Fibroblast of the aortic adventitia (primary cell): ENCODE measurements at regions not wholly inside any gene's neighbourhood (a gene's known extent, or its start where the extent isn't known, plus 50 kb on each side); places are given as distances from the start of the nearest gene placed in this dataset.

Experiments
- DNase-seq: peaks from one replicate; pipeline ENCODE4 v3.0.0-alpha.2; 2010; ENCODE audit warnings: low read depth
- H3K4me3 ChIP-seq: 2 replicates; pipeline ENCODE4 v1.5.1; 2011; ENCODE audit warnings: low read depth, mild to moderate bottlenecking, control low read depth, low read length, moderate library complexity
- CTCF ChIP-seq: IDR thresholded peaks from 2 replicates; pipeline ENCODE4 v1.5.1; 2011; ENCODE audit warnings: mild to moderate bottlenecking, low read length, control low read depth, inconsistent platforms; ENCODE audit not compliant: insufficient read depth

- peak; percentile 2 for DNase-seq
- no peak for TF ChIP-seq CTCF
- H3K4me3 ChIP-seq = no peak overlapping the region
Measured at GRCh38 chr2:100655936-100656534, 93.2 kb downstream of the PDCL3 start.

DNA sequence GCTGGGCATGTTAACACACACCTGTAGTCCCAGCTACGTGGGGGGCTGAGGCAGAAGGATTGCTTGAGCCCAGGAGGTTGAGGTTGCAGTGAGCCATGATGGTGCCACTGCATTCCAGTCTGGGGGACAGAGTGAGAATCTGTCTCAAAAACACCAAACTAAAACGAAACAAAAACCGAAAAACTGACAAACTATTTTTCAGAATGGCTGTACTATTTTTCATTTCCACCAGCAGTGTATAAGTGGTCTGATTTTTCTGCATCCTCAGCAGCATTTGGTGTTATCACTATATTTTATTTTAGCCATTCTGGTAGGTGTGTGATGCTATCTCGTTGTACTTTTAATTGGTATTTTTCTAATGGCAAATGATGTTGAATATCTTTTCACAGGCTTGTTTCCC, 95.2 kb downstream of the PDCL3 start:
- H3K4me3 ChIP-seq = no peak overlapping the region
- no peak for TF ChIP-seq CTCF
- DNase-seq = no peak

- no peak overlapping the region for H3K4me3 ChIP-seq
- no peak for DNase-seq
- TF ChIP-seq CTCF = no peak
Measured at GRCh38 chr2:100660851-100661584, 98.2 kb downstream of the PDCL3 start.

GRCh38 chr2:100662866-100663265, 100.1 kb downstream of the PDCL3 start:
- DNase-seq = no peak
- no peak overlapping the region for H3K4me3 ChIP-seq
- no peak for TF ChIP-seq CTCF

DNA sequence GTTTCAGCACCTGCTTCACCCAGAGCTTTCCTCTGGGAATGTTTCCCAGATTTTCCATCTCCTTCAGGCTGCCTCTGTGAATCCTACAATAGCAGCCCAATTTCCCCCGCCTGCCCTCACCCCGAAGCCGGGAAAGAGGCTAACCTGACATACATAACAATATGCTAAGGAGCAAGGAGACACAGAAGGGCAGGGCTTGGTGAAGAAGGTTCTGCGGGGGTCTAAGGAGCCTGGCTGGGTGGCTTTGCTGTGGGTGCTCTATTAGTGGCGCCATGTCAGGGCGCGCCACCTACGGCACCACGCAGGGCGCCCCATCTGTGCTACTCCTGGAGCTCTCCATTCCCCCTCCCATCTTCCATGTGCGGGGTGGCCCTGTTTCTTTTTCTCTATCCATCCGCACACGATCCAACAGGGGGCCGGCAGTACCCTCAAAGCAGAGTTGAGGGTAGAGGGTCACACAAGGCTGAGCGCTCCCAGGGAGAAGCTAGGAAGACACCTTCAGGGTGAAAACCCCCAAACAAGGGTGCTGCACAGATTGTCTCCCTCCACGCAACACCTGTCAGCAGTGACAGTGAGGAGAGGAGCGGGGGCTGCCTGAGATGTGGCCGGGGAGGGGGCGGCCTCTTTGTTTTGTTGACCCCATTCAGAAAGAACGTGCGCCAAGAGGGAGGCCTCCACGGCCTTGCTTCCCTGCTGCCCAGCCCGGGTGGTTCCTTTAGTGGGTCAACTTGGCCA, 101.4 kb downstream of the PDCL3 start:
- no peak for DNase-seq
- no peak for TF ChIP-seq CTCF
- H3K4me3 ChIP-seq = no peak overlapping the region

DNA sequence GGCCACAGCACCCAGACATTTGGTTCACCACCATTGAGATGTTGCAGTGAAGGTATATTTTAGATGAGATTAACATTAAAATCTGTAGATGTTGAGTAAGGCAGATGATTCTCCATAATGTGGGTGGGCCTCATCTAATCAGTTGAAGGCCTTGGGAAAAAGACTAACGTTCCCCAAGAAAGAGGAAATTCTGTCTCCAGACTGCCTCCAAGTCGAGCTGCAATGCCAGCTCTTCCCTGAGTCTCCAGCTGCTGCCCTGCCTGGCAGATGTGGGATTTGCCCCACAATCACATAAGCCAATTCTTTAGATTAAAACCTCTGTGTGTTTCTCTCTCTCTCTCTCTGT, 101.9 kb downstream of the PDCL3 start:
- DNase-seq = no peak
- no peak overlapping the region for H3K4me3 ChIP-seq
- TF ChIP-seq CTCF = no peak
